ENCODE measurements at regions not wholly inside any gene's neighbourhood (a gene's known extent, or its start where the extent isn't known, plus 50 kb on each side); places are given as distances from the start of the nearest gene placed in this dataset.

- TF ChIP-seq EZH2 (IDR thresholded peaks at IDR 0.05): no peak
- TF ChIP-seq POLR2AphosphoS5 (IDR thresholded peaks at IDR 0.05; ENCODE audit: borderline replicate concordance, low read depth, low read length): no peak
- no peak for TF ChIP-seq FOXP2 (optimal IDR thresholded peaks at IDR 0.05; ENCODE audit: control extremely low read depth, extremely low read length, insufficient read depth)
Measured at GRCh38 chr18:10293966-10294365, 160.5 kb upstream of the APCDD1 start.
